ENCODE measurements at regions not wholly inside any gene's neighbourhood (a gene's known extent, or its start where the extent isn't known, plus 50 kb on each side); places are given as distances from the start of the nearest gene placed in this dataset.
A peak's percentile ranks its signal among the peaks of the same experiment; 100 is the strongest.
"Not testable (repeated sequence)": the region's sequence is repeated elsewhere in the genome, so short reads cannot be mapped to it uniquely, and the experiment has no call there.

- Histone ChIP-seq H3K4me3 (ENCODE audit: low read depth, low read length) (no peak overlapping the region), H3K27ac (ENCODE audit: low read depth) (no peak overlapping the region), H3K36me3 (ENCODE audit: insufficient read depth) (no peaks in the 10 kb centered on the region), H3K4me1 (ENCODE audit: insufficient read depth) (no peaks in the 10 kb centered on the region)
- no peak for DNase-seq (ENCODE audit: extremely low spot score)
- WGBS, result 83% methylated on average over 1 of the region's 1 CpG
Measured at GRCh38 chr7:132019703-132020102, 463.3 kb upstream of the PODXL start.

GRCh38 chr7:132009778-132010177, 453.4 kb upstream of the PODXL start:
- 87% methylated on average over 4 of the region's 4 CpGs for WGBS
- no peaks in the 10 kb centered on the region for H3K4me1 ChIP-seq (ENCODE audit: insufficient read depth)
- no peak overlapping the region for H3K27ac ChIP-seq (ENCODE audit: low read depth)
- H3K36me3 ChIP-seq (ENCODE audit: insufficient read depth), result no peaks in the 10 kb centered on the region
- no peak for DNase-seq (ENCODE audit: extremely low spot score)
- H3K4me3 ChIP-seq (ENCODE audit: low read depth, low read length), result no peak overlapping the region

- 26% methylated on average over 5 of the region's 5 CpGs for WGBS
- Histone ChIP-seq H3K4me3 (ENCODE audit: low read depth, low read length) (no peak overlapping the region), H3K36me3 (ENCODE audit: insufficient read depth) (no peaks in the 10 kb centered on the region), H3K27ac (ENCODE audit: low read depth) (no peak overlapping the region), H3K4me1 (ENCODE audit: insufficient read depth) (no peaks in the 10 kb centered on the region)
- peak; percentile 15 for DNase-seq (ENCODE audit: extremely low spot score)
Measured at GRCh38 chr7:132004529-132004928, 448.1 kb upstream of the PODXL start.

GRCh38 chr7:132002343-132002968, 446.0 kb upstream of the PODXL start:
- Histone ChIP-seq H3K27ac (ENCODE audit: low read depth) (no peak overlapping the region), H3K4me1 (ENCODE audit: insufficient read depth) (no peaks in the 10 kb centered on the region), H3K4me3 (ENCODE audit: low read depth, low read length) (no peak overlapping the region), H3K36me3 (ENCODE audit: insufficient read depth) (no peaks in the 10 kb centered on the region)
- no peak for DNase-seq (ENCODE audit: extremely low spot score)
- 97% methylated on average over 3 of the region's 3 CpGs for WGBS

- H3K36me3 ChIP-seq (ENCODE audit: insufficient read depth), result no peaks in the 10 kb centered on the region
- WGBS, result 57% methylated on average over 2 of the region's 2 CpGs
- H3K4me1 ChIP-seq (ENCODE audit: insufficient read depth), result no peaks in the 10 kb centered on the region
- no peak overlapping the region for H3K27ac ChIP-seq (ENCODE audit: low read depth)
- no peak overlapping the region for H3K4me3 ChIP-seq (ENCODE audit: low read depth, low read length)
- DNase-seq (ENCODE audit: extremely low spot score), result no peak
Measured at GRCh38 chr7:132001146-132001545, 444.7 kb upstream of the PODXL start.

GRCh38 chr7:131999193-131999592, 442.8 kb upstream of the PODXL start:
- no peak overlapping the region for H3K27ac ChIP-seq (ENCODE audit: low read depth)
- H3K4me3 ChIP-seq (ENCODE audit: low read depth, low read length), result no peak overlapping the region
- no peaks in the 10 kb centered on the region for H3K4me1 ChIP-seq (ENCODE audit: insufficient read depth)
- H3K36me3 ChIP-seq (ENCODE audit: insufficient read depth), result no peaks in the 10 kb centered on the region
- WGBS, result 81% methylated on average over 4 of the region's 4 CpGs
- DNase-seq (ENCODE audit: extremely low spot score), result no peak

GRCh38 chr7:131995324-131995723, 438.9 kb upstream of the PODXL start:
- Histone ChIP-seq H3K27ac (ENCODE audit: low read depth) (no peak overlapping the region), H3K36me3 (ENCODE audit: insufficient read depth) (no peaks in the 10 kb centered on the region), H3K4me1 (ENCODE audit: insufficient read depth) (no peaks in the 10 kb centered on the region), H3K4me3 (ENCODE audit: low read depth, low read length) (no peak overlapping the region)
- 82% methylated on average over 2 of the region's 2 CpGs for WGBS
- no peak for DNase-seq (ENCODE audit: extremely low spot score)

GRCh38 chr7:131981069-131981468, 424.6 kb upstream of the PODXL start:
- H3K4me3 ChIP-seq (ENCODE audit: low read depth, low read length); H3K4me1 ChIP-seq (ENCODE audit: insufficient read depth); DNase-seq (ENCODE audit: extremely low spot score); H3K36me3 ChIP-seq (ENCODE audit: insufficient read depth); H3K27ac ChIP-seq (ENCODE audit: low read depth): not testable (repeated sequence)

GRCh38 chr7:131978118-131978517, 421.7 kb upstream of the PODXL start:
- not testable (repeated sequence) for H3K4me1 ChIP-seq (ENCODE audit: insufficient read depth); H3K36me3 ChIP-seq (ENCODE audit: insufficient read depth)
- WGBS, result 81% methylated on average over 2 of the region's 2 CpGs

GRCh38 chr7:131976411-131976810, 420.0 kb upstream of the PODXL start:
- Histone ChIP-seq H3K27ac (ENCODE audit: low read depth) (no peak overlapping the region), H3K4me1 (ENCODE audit: insufficient read depth) (no peaks in the 10 kb centered on the region), H3K36me3 (ENCODE audit: insufficient read depth) (no peaks in the 10 kb centered on the region), H3K4me3 (ENCODE audit: low read depth, low read length) (no peak overlapping the region)
- WGBS, result 94% methylated on average over 3 of the region's 3 CpGs
- DNase-seq (ENCODE audit: extremely low spot score), result no peak

More at GRCh38 chr7:131978118-131978517, 421.7 kb upstream of the PODXL start:
- not testable (repeated sequence) for H3K27ac ChIP-seq (ENCODE audit: low read depth); DNase-seq (ENCODE audit: extremely low spot score); H3K4me3 ChIP-seq (ENCODE audit: low read depth, low read length)

GRCh38 chr7:131974671-131975070, 418.2 kb upstream of the PODXL start:
- no peaks in the 10 kb centered on the region for H3K36me3 ChIP-seq (ENCODE audit: insufficient read depth)
- no peak overlapping the region for H3K27ac ChIP-seq (ENCODE audit: low read depth)
- no peak for DNase-seq (ENCODE audit: extremely low spot score)
- no peaks in the 10 kb centered on the region for H3K4me1 ChIP-seq (ENCODE audit: insufficient read depth)
- WGBS, result 17% methylated on average over 2 of the region's 2 CpGs
- no peak overlapping the region for H3K4me3 ChIP-seq (ENCODE audit: low read depth, low read length)

- Histone ChIP-seq H3K4me3 (ENCODE audit: low read depth, low read length) (no peak overlapping the region), H3K27ac (ENCODE audit: low read depth) (no peak overlapping the region), H3K36me3 (ENCODE audit: insufficient read depth) (no peaks in the 10 kb centered on the region), H3K4me1 (ENCODE audit: insufficient read depth) (no peaks in the 10 kb centered on the region)
- DNase-seq (ENCODE audit: extremely low spot score), result no peak
- WGBS, result 71% methylated on average over 2 of the region's 2 CpGs
Measured at GRCh38 chr7:131972251-131972650, 415.8 kb upstream of the PODXL start.

- Histone ChIP-seq H3K4me3 (ENCODE audit: low read depth, low read length) (no peak overlapping the region), H3K27ac (ENCODE audit: low read depth) (no peak overlapping the region), H3K36me3 (ENCODE audit: insufficient read depth) (no peaks in the 10 kb centered on the region), H3K4me1 (ENCODE audit: insufficient read depth) (no peaks in the 10 kb centered on the region)
- 80% methylated on average over 4 of the region's 4 CpGs for WGBS
- no peak for DNase-seq (ENCODE audit: extremely low spot score)
Measured at GRCh38 chr7:131970602-131971001, 414.2 kb upstream of the PODXL start.

- 97% methylated on average over 4 of the region's 4 CpGs for WGBS
- H3K27ac ChIP-seq (ENCODE audit: low read depth), result no peak overlapping the region
- no peaks in the 10 kb centered on the region for H3K4me1 ChIP-seq (ENCODE audit: insufficient read depth)
- H3K4me3 ChIP-seq (ENCODE audit: low read depth, low read length), result no peak overlapping the region
- no peaks in the 10 kb centered on the region for H3K36me3 ChIP-seq (ENCODE audit: insufficient read depth)
- DNase-seq (ENCODE audit: extremely low spot score), result no peak
Measured at GRCh38 chr7:131969560-131969959, 413.1 kb upstream of the PODXL start.

GRCh38 chr7:131967216-131967730, 410.8 kb upstream of the PODXL start:
- WGBS, result 35% methylated on average over 2 of the region's 2 CpGs
- H3K4me1 ChIP-seq (ENCODE audit: insufficient read depth), result no peaks in the 10 kb centered on the region
- no peak overlapping the region for H3K27ac ChIP-seq (ENCODE audit: low read depth)
- no peak overlapping the region for H3K4me3 ChIP-seq (ENCODE audit: low read depth, low read length)
- no peak for DNase-seq (ENCODE audit: extremely low spot score)
- H3K36me3 ChIP-seq (ENCODE audit: insufficient read depth), result no peaks in the 10 kb centered on the region

All from urinary bladder (tissue), 3 donors.